Smooth muscle cell (in vitro differentiated cells): ENCODE measurements at regions not wholly inside any gene's neighbourhood (a gene's known extent, or its start where the extent isn't known, plus 50 kb on each side); places are given as distances from the start of the nearest gene placed in this dataset.

Experiments
- DNase-seq: peaks from one replicate; lab custom pipeline; 2025; ENCODE audit not compliant: unreplicated experiment; lab: John Stamatoyannopoulos, UW
- H2AFZ ChIP-seq: fragments of 200-600 bp; sonication (generic); 2 replicates; pipeline ENCODE4 v1.6.0; 2016; ENCODE audit warnings: antibody characterized with exemption, low read depth, mild to moderate bottlenecking
- H3F3A ChIP-seq: fragments of 200-600 bp; sonication (generic); 2 replicates; pipeline ENCODE4 v1.6.0; 2017; ENCODE audit warnings: antibody characterized with exemption, low read depth
- H3K27ac ChIP-seq: fragments of 200-600 bp; sonication (generic); 2 replicates; pipeline ENCODE4 v1.5.1; 2016; ENCODE audit warnings: low read depth, mild to moderate bottlenecking
- H3K27me3 ChIP-seq: fragments of 200-600 bp; sonication (generic); 2 replicates; pipeline ENCODE4 v1.6.1; 2016; ENCODE audit warnings: low read depth, mild to moderate bottlenecking
- H3K36me3 ChIP-seq: fragments of 200-600 bp; sonication (generic); 2 replicates; pipeline ENCODE4 v1.5.1; 2016; ENCODE audit warnings: low read depth
- H3K4me1 ChIP-seq: fragments of 200-600 bp; sonication (generic); 2 replicates; pipeline ENCODE4 v1.5.1; 2016; ENCODE audit warnings: low read depth
- H3K4me2 ChIP-seq: fragments of 200-600 bp; sonication (generic); 2 replicates; pipeline ENCODE4 v1.6.0; 2016; ENCODE audit warnings: mild to moderate bottlenecking
- H3K4me3 ChIP-seq: fragments of 200-600 bp; sonication (generic); 2 replicates; pipeline ENCODE4 v1.5.1; 2016; ENCODE audit warnings: mild to moderate bottlenecking
- H3K79me2 ChIP-seq: fragments of 200-600 bp; sonication (generic); 2 replicates; pipeline ENCODE4 v1.6.0; 2016; ENCODE audit warnings: low read depth, mild to moderate bottlenecking
- H3K9ac ChIP-seq: fragments of 200-600 bp; sonication (generic); 2 replicates; pipeline ENCODE4 v1.6.0; 2016; ENCODE audit warnings: low read depth
- H3K9me3 ChIP-seq: fragments of 200-600 bp; sonication (generic); replicated peaks from 2 replicates; pipeline ENCODE4 v1.5.1; 2016; ENCODE audit warnings: low read depth
- H4K20me1 ChIP-seq: fragments of 200-600 bp; sonication (generic); 2 replicates; pipeline ENCODE4 v1.6.0; 2016; ENCODE audit warnings: low read depth
- CTCF ChIP-seq: fragments of 200-600 bp; sonication (generic); IDR thresholded peaks from 2 replicates; pipeline ENCODE4 v1.5.1; 2017; ENCODE audit warnings: borderline replicate concordance, mild to moderate bottlenecking, antibody characterized with exemption; ENCODE audit not compliant: insufficient read depth, poor library complexity, severe bottlenecking
- WGBS: methylation state at CpG from one replicate; pipeline ENCODE4 v1.1.7; 2016; ENCODE audit warnings: low lambda C conversion rate; 5-methylcytosine and 5-hydroxymethylcytosine counted together

GRCh38 chr13:34294483-34295129, 476.7 kb downstream of the RFC3 start:
- no peaks in the 10 kb centered on the region for H3K36me3 ChIP-seq
- 70% methylated on average over 5 of the region's 5 CpGs for WGBS
- no peak for DNase-seq

GRCh38 chr13:34300559-34300958, 482.6 kb downstream of the RFC3 start:
- WGBS, result 50% methylated on average over 1 of the region's 1 CpG
- H3K4me3 ChIP-seq, result peak overlapping the region; percentile 29

More at GRCh38 chr13:34294483-34295129, 476.7 kb downstream of the RFC3 start:
- Histone ChIP-seq H3F3A (no peaks in the 10 kb centered on the region), H3K27me3 (no peaks in the 10 kb centered on the region), H3K9me3 (no peaks in the 10 kb centered on the region), H3K27ac (no peak overlapping the region), H3K4me2 (no peak overlapping the region), H4K20me1 (no peaks in the 10 kb centered on the region), H2AFZ (peak overlapping the region; percentile 52), H3K4me1 (no peaks in the 10 kb centered on the region), H3K4me3 (no peak overlapping the region), H3K9ac (no peak overlapping the region), H3K79me2 (no peaks in the 10 kb centered on the region)
- no peak for TF ChIP-seq CTCF

GRCh38 chr13:34302596-34302995, 484.6 kb downstream of the RFC3 start:
- H3K27ac ChIP-seq, result no peak overlapping the region

More at GRCh38 chr13:34300559-34300958, 482.6 kb downstream of the RFC3 start:
- Histone ChIP-seq H4K20me1 (no peaks in the 10 kb centered on the region), H3K9ac (no peak overlapping the region), H3K9me3 (no peaks in the 10 kb centered on the region), H3F3A (no peaks in the 10 kb centered on the region), H3K36me3 (no peaks in the 10 kb centered on the region), H3K27me3 (no peaks in the 10 kb centered on the region), H3K4me2 (peak overlapping the region; percentile 65), H3K79me2 (no peaks in the 10 kb centered on the region), H3K27ac (no peak overlapping the region), H2AFZ (no peak overlapping the region), H3K4me1 (peaks cover 5% of the 10 kb centered on the region)
- TF ChIP-seq CTCF, result no peak
- no peak for DNase-seq

More at GRCh38 chr13:34302596-34302995, 484.6 kb downstream of the RFC3 start:
- no peaks in the 10 kb centered on the region for H3K36me3 ChIP-seq
- H3K4me1 ChIP-seq, result peaks cover 5% of the 10 kb centered on the region
- H3K27me3 ChIP-seq, result no peaks in the 10 kb centered on the region
- H4K20me1 ChIP-seq, result no peaks in the 10 kb centered on the region
- H3K9ac ChIP-seq, result no peak overlapping the region
- H3K9me3 ChIP-seq, result no peaks in the 10 kb centered on the region
- H3F3A ChIP-seq, result no peaks in the 10 kb centered on the region
- no peak overlapping the region for H3K4me3 ChIP-seq
- H3K79me2 ChIP-seq, result no peaks in the 10 kb centered on the region
- no peak for DNase-seq
- no peak overlapping the region for H2AFZ ChIP-seq
- no peak for TF ChIP-seq CTCF
- no peak overlapping the region for H3K4me2 ChIP-seq
